Nephron (organoid): ENCODE measurements at regions not wholly inside any gene's neighbourhood (a gene's known extent, or its start where the extent isn't known, plus 50 kb on each side); places are given as distances from the start of the nearest gene placed in this dataset.
A peak's percentile ranks its signal among the peaks of the same experiment; 100 is the strongest.

Experiments
- H3K27ac Mint-ChIP-seq, 3 experiments: 2 replicates each; pipeline ENCODE4 v1.8.0; 2020; ENCODE audit warnings: mixed read lengths in 3 of 3, mild to moderate bottlenecking in 2 of 3, moderate library complexity in 1 of 3
- H3K27me3 Mint-ChIP-seq: 2 replicates; pipeline ENCODE4 v1.8.0; 2021; ENCODE audit warnings: low read depth, mild to moderate bottlenecking, moderate library complexity, mixed read lengths
- H3K36me3 Mint-ChIP-seq: 2 replicates; pipeline ENCODE4 v1.8.0; 2020; ENCODE audit warnings: low read depth, mixed read lengths
- H3K4me1 Mint-ChIP-seq: 2 replicates; pipeline ENCODE4 v1.8.0; 2020; ENCODE audit warnings: mixed read lengths
- H3K4me3 Mint-ChIP-seq, 3 experiments: 2 replicates each; pipeline ENCODE4 v1.8.0; 2020; ENCODE audit warnings: mild to moderate bottlenecking in 3 of 3, mixed read lengths in 3 of 3, moderate library complexity in 2 of 3
- H3K9me3 Mint-ChIP-seq: 2 replicates; pipeline ENCODE4 v1.8.0; 2020; ENCODE audit warnings: mixed read lengths
- CTCF ChIP-seq, 3 experiments: fragments of 200-600 bp; sonication (generic); IDR thresholded peaks; one replicate each; pipeline ENCODE4 v1.5.0; 2021; ENCODE audit warnings: antibody characterized with exemption in 3 of 3; ENCODE audit not compliant: unreplicated experiment in 3 of 3

- H3K27me3 Mint-ChIP-seq: peaks cover 4% of the 10 kb centered on the region
- peaks cover 14% of the 10 kb centered on the region for H3K4me1 Mint-ChIP-seq
- H3K9me3 Mint-ChIP-seq: no peaks in the 10 kb centered on the region
- no peaks in the 10 kb centered on the region for H3K36me3 Mint-ChIP-seq
- no peak overlapping the region for H3K4me3 Mint-ChIP-seq
- TF ChIP-seq CTCF (IDR thresholded peaks at IDR 0.05; ENCODE audit: unreplicated experiment in 3 of 3): peak; percentile 90 to 95 (median 95)
- H3K27ac Mint-ChIP-seq: no peak overlapping the region
These were observed 177.3 kb downstream of the HAUS1 start for GRCh38 chr18:46281185-46282176.

GRCh38 chr18:46282177-46282570, 178.0 kb downstream of the HAUS1 start:
- H3K4me3 Mint-ChIP-seq: no peak overlapping the region
- H3K27me3 Mint-ChIP-seq: peaks cover 4% of the 10 kb centered on the region
- no peak for TF ChIP-seq CTCF (IDR thresholded peaks at IDR 0.05; ENCODE audit: unreplicated experiment in 3 of 3)
- H3K36me3 Mint-ChIP-seq: no peaks in the 10 kb centered on the region
- H3K4me1 Mint-ChIP-seq: peaks cover 14% of the 10 kb centered on the region
- no peak overlapping the region for H3K27ac Mint-ChIP-seq
- no peaks in the 10 kb centered on the region for H3K9me3 Mint-ChIP-seq

- no peak for TF ChIP-seq CTCF (IDR thresholded peaks at IDR 0.05; ENCODE audit: unreplicated experiment in 3 of 3)
- no peaks in the 10 kb centered on the region for H3K9me3 Mint-ChIP-seq
- H3K27ac Mint-ChIP-seq: no peak overlapping the region
- peaks cover 4% of the 10 kb centered on the region for H3K27me3 Mint-ChIP-seq
- no peak overlapping the region for H3K4me3 Mint-ChIP-seq
- H3K36me3 Mint-ChIP-seq: no peaks in the 10 kb centered on the region
- peaks cover 14% of the 10 kb centered on the region for H3K4me1 Mint-ChIP-seq
These were observed 178.5 kb downstream of the HAUS1 start for GRCh38 chr18:46282646-46283045.

- TF ChIP-seq CTCF (IDR thresholded peaks at IDR 0.05; ENCODE audit: unreplicated experiment in 3 of 3): no peak
- Mint-ChIP-seq H3K4me1 (peaks cover 13% of the 10 kb centered on the region), H3K9me3 (no peaks in the 10 kb centered on the region), H3K27me3 (peaks cover 4% of the 10 kb centered on the region), H3K4me3 (no peak overlapping the region), H3K27ac (no peak overlapping the region), H3K36me3 (no peaks in the 10 kb centered on the region)
These were observed 179.1 kb downstream of the HAUS1 start for GRCh38 chr18:46283268-46283667.

GRCh38 chr18:46283895-46284295, 179.7 kb downstream of the HAUS1 start:
- Mint-ChIP-seq H3K9me3 (no peaks in the 10 kb centered on the region), H3K27me3 (peaks cover 4% of the 10 kb centered on the region), H3K36me3 (no peaks in the 10 kb centered on the region), H3K27ac (no peak overlapping the region), H3K4me1 (peaks cover 7% of the 10 kb centered on the region), H3K4me3 (no peak overlapping the region)
- TF ChIP-seq CTCF (IDR thresholded peaks at IDR 0.05; ENCODE audit: unreplicated experiment in 3 of 3): no peak

- H3K4me3 Mint-ChIP-seq: no peak overlapping the region
- H3K9me3 Mint-ChIP-seq: no peaks in the 10 kb centered on the region
- H3K36me3 Mint-ChIP-seq: no peaks in the 10 kb centered on the region
- H3K4me1 Mint-ChIP-seq: peaks cover 8% of the 10 kb centered on the region
- TF ChIP-seq CTCF (IDR thresholded peaks at IDR 0.05; ENCODE audit: unreplicated experiment in 3 of 3): no peak
- H3K27ac Mint-ChIP-seq: no peak overlapping the region
- H3K27me3 Mint-ChIP-seq: peaks cover 9% of the 10 kb centered on the region
These were observed 185.3 kb downstream of the HAUS1 start for GRCh38 chr18:46289463-46289862.
